ENCODE measurements at regions not wholly inside any gene's neighbourhood (a gene's known extent, or its start where the extent isn't known, plus 50 kb on each side); places are given as distances from the start of the nearest gene placed in this dataset.

DNA sequence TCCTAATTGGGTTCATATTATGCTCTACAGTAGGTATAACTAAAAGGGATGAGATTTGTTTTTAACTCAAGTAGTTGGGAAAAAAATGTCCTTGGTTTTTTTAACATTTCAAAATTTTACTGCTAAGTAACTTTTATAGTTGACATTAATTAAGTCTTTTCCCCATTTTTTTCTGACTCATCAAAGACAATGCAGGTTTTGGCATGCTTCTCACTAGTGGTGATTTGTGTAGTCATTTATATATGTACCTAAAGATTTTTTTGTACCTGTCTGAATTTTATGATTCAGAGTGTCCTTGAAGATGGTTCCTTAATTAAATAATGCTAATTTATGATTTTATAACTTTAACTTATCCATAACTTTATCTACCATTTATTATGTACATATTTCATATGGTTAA, 882.3 kb upstream of the TMEFF2 start:
- Histone ChIP-seq H3K79me2 (ENCODE audit: control insufficient read depth in 1 of 2, insufficient read depth in 2 of 2, low read length in 2 of 2) (no peaks in the 10 kb centered on the region), H4K91ac (replicated peaks; ENCODE audit: insufficient read length, low read length) (no peak overlapping the region), H3K56ac (replicated peaks; ENCODE audit: insufficient read length, low read depth, low read length) (no peak overlapping the region), H3K36me3 (ENCODE audit: control insufficient read depth in 2 of 4, insufficient read depth in 4 of 4, low read length in 3 of 4) (no peaks in the 10 kb centered on the region), H3K4me2 (ENCODE audit: insufficient read depth in 1 of 2, low read depth in 2 of 2, low read length in 2 of 2) (no peak overlapping the region), H3K4ac (replicated peaks; ENCODE audit: insufficient read length, low read depth, low read length) (no peak overlapping the region), H3K79me1 (ENCODE audit: low read depth, low read length) (no peaks in the 10 kb centered on the region), H2BK15ac (ENCODE audit: low read length) (no peak overlapping the region), H3K4me1 (replicated peaks in 1 of 4; ENCODE audit: control insufficient read depth in 3 of 4, insufficient read depth in 4 of 4, low read length in 3 of 4) (no peaks in the 10 kb centered on the region), H4K8ac (ENCODE audit: extremely low read depth, insufficient read depth, low read length) (no peak overlapping the region), H2AFZ (ENCODE audit: low read length) (no peak overlapping the region), H4K20me1 (replicated peaks in 1 of 2; ENCODE audit: control insufficient read depth in 1 of 2, insufficient read depth in 2 of 2, low read length in 2 of 2) (no peaks in the 10 kb centered on the region), H2AK5ac (ENCODE audit: low read depth, low read length) (no peak overlapping the region), H3K9me3 (ENCODE audit: insufficient read depth in 2 of 2, low read depth in 1 of 2, low read length in 1 of 2) (no peaks in the 10 kb centered on the region), H2BK120ac (replicated peaks; ENCODE audit: low read depth, low read length) (no peak overlapping the region), H2BK5ac (ENCODE audit: low read depth, low read length) (no peak overlapping the region), H3K23me2 (ENCODE audit: low read depth, low read length) (no peaks in the 10 kb centered on the region), H3K9ac (replicated peaks in 1 of 4; ENCODE audit: extremely low read depth in 1 of 4, low read depth in 3 of 4, low read length in 3 of 4) (no peak overlapping the region), H2BK20ac (ENCODE audit: low read length) (no peak overlapping the region), H3K27ac (ENCODE audit: low read depth, low read length) (no peak overlapping the region), H3K27me3 (replicated peaks in 1 of 4; ENCODE audit: control insufficient read depth in 3 of 4, extremely low read depth in 1 of 4, insufficient read depth in 3 of 4, low read length in 3 of 4) (no peaks in the 10 kb centered on the region), H2BK12ac (ENCODE audit: low read depth, low read length) (no peak overlapping the region), H3K18ac (ENCODE audit: extremely low read depth, low read length) (no peak overlapping the region), H3K23ac (ENCODE audit: insufficient read length) (no peak overlapping the region), H4K5ac (ENCODE audit: insufficient read length, low read depth, low read length) (no peak overlapping the region), H3K14ac (ENCODE audit: insufficient read length) (no peak overlapping the region), H3K4me3 (ENCODE audit: extremely low read depth in 1 of 4, insufficient read depth in 2 of 4, low read depth in 3 of 4, low read length in 4 of 4) (no peak overlapping the region)
- no peak for DNase-seq (ENCODE audit: low read depth in 1 of 2, low spot score in 2 of 2)
- ChIA-PET CTCF (ENCODE audit: partially characterized antibody) (no interaction called here), POLR2A (ENCODE audit: partially characterized antibody) (no interaction called here)
- no peak for FAIRE-seq
- TF ChIP-seq, protein P1, sequence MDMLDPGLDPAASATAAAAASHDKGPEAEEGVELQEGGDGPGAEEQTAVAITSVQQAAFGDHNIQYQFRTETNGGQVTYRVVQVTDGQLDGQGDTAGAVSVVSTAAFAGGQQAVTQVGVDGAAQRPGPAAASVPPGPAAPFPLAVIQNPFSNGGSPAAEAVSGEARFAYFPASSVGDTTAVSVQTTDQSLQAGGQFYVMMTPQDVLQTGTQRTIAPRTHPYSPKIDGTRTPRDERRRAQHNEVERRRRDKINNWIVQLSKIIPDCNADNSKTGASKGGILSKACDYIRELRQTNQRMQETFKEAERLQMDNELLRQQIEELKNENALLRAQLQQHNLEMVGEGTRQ (IDR thresholded peaks at IDR 0.05; ENCODE audit: low read length), result no peak
- no peak for TF ChIP-seq TCF12 (IDR thresholded peaks at IDR 0.05; ENCODE audit: low read depth, low read length)
- TF ChIP-seq GABPA (IDR thresholded peaks at IDR 0.05; ENCODE audit: borderline replicate concordance, insufficient read depth, low read length), result no peak
- TF ChIP-seq KDM1A (IDR thresholded peaks at IDR 0.05; ENCODE audit: borderline replicate concordance, low read length), result no peak
- no peak for TF ChIP-seq YY1 (IDR thresholded peaks at IDR 0.05; ENCODE audit: low read depth, low read length)
- TF ChIP-seq HDAC6 (IDR thresholded peaks at IDR 0.05; ENCODE audit: low read depth, low read length), result no peak
- TF ChIP-seq CEBPB (IDR thresholded peaks at IDR 0.05; ENCODE audit: low read depth, low read length), result no peak
- TF ChIP-seq SP4 (IDR thresholded peaks at IDR 0.05; ENCODE audit: low read length), result no peak
- TF ChIP-seq, protein P2, sequence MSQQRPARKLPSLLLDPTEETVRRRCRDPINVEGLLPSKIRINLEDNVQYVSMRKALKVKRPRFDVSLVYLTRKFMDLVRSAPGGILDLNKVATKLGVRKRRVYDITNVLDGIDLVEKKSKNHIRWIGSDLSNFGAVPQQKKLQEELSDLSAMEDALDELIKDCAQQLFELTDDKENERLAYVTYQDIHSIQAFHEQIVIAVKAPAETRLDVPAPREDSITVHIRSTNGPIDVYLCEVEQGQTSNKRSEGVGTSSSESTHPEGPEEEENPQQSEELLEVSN (IDR thresholded peaks at IDR 0.05), result no peak
- TF ChIP-seq KDM5A (IDR thresholded peaks at IDR 0.05; ENCODE audit: low read length), result no peak
- TF ChIP-seq KDM4A (IDR thresholded peaks at IDR 0.05; ENCODE audit: low read depth, low read length, severe bottlenecking), result no peak
- TF ChIP-seq ASH2L (IDR thresholded peaks at IDR 0.05; ENCODE audit: low read length), result no peak
- no peak for TF ChIP-seq EZH2 (IDR thresholded peaks at IDR 0.05; ENCODE audit: low read depth, low read length, severe bottlenecking)
- TF ChIP-seq HDAC2 (IDR thresholded peaks at IDR 0.05; ENCODE audit: borderline replicate concordance in 1 of 2, low read depth in 2 of 2, low read length in 2 of 2), result no peak
